ENCODE measurements at regions not wholly inside any gene's neighbourhood (a gene's known extent, or its start where the extent isn't known, plus 50 kb on each side); places are given as distances from the start of the nearest gene placed in this dataset.

- DNase-seq (ENCODE audit: low read depth), result no peak
Measured at GRCh38 chr18:61082976-61083630, 250.1 kb upstream of the CDH20 start.

GRCh38 chr18:61085036-61085435, 248.2 kb upstream of the CDH20 start:
- no peak for DNase-seq (ENCODE audit: low read depth)

GRCh38 chr18:61085761-61086160, 247.5 kb upstream of the CDH20 start:
- DNase-seq (ENCODE audit: low read depth), result no peak

GRCh38 chr18:61086657-61087056, 246.6 kb upstream of the CDH20 start:
- no peak for DNase-seq (ENCODE audit: low read depth)

- DNase-seq (ENCODE audit: low read depth), result no peak
Measured at GRCh38 chr18:61091379-61091778, 241.9 kb upstream of the CDH20 start.

- DNase-seq (ENCODE audit: low read depth), result no peak
Measured at GRCh38 chr18:61093965-61094364, 239.3 kb upstream of the CDH20 start.

GRCh38 chr18:61096226-61096625, 237.0 kb upstream of the CDH20 start:
- DNase-seq (ENCODE audit: low read depth), result no peak

GRCh38 chr18:61107113-61107512, 226.1 kb upstream of the CDH20 start:
- no peak for DNase-seq (ENCODE audit: low read depth)

GRCh38 chr18:61108706-61109105, 224.5 kb upstream of the CDH20 start:
- DNase-seq (ENCODE audit: low read depth), result no peak

GRCh38 chr18:61123309-61123708, 209.9 kb upstream of the CDH20 start:
- DNase-seq (ENCODE audit: low read depth), result no peak

GRCh38 chr18:61127714-61128467, 205.3 kb upstream of the CDH20 start:
- DNase-seq (ENCODE audit: low read depth), result no peak

- DNase-seq (ENCODE audit: low read depth), result no peak
Measured at GRCh38 chr18:61129001-61129400, 204.2 kb upstream of the CDH20 start.

- no peak for DNase-seq (ENCODE audit: low read depth)
Measured at GRCh38 chr18:61132031-61132430, 201.2 kb upstream of the CDH20 start.

GRCh38 chr18:61133783-61134182, 199.4 kb upstream of the CDH20 start:
- DNase-seq (ENCODE audit: low read depth), result no peak

- no peak for DNase-seq (ENCODE audit: low read depth)
Measured at GRCh38 chr18:61136711-61137251, 196.4 kb upstream of the CDH20 start.

- no peak for DNase-seq (ENCODE audit: low read depth)
Measured at GRCh38 chr18:61141691-61142090, 191.5 kb upstream of the CDH20 start.

- no peak for DNase-seq (ENCODE audit: low read depth)
Measured at GRCh38 chr18:61148322-61148721, 184.9 kb upstream of the CDH20 start.

- DNase-seq (ENCODE audit: low read depth), result no peak
Measured at GRCh38 chr18:61149786-61150185, 183.4 kb upstream of the CDH20 start.

GRCh38 chr18:61153571-61153970, 179.7 kb upstream of the CDH20 start:
- no peak for DNase-seq (ENCODE audit: low read depth)

GRCh38 chr18:61154866-61155265, 178.4 kb upstream of the CDH20 start:
- DNase-seq (ENCODE audit: low read depth), result no peak

GRCh38 chr18:61155586-61155985, 177.6 kb upstream of the CDH20 start:
- no peak for DNase-seq (ENCODE audit: low read depth)

GRCh38 chr18:61157451-61157850, 175.8 kb upstream of the CDH20 start:
- DNase-seq (ENCODE audit: low read depth), result no peak

GRCh38 chr18:61159246-61159645, 174.0 kb upstream of the CDH20 start:
- DNase-seq (ENCODE audit: low read depth), result no peak

GRCh38 chr18:61164321-61164720, 168.9 kb upstream of the CDH20 start:
- no peak for DNase-seq (ENCODE audit: low read depth)
